Left lung (tissue), 4 donors: ENCODE measurements at regions not wholly inside any gene's neighbourhood (a gene's known extent, or its start where the extent isn't known, plus 50 kb on each side); places are given as distances from the start of the nearest gene placed in this dataset.

Experiments used
- ATAC-seq: fragments of 200-7000 bp; cut with Tn5 transposase; one replicate; pipeline ENCODE4 v1.9.1; 2020; ENCODE audit warnings: moderate library complexity
- DNase-seq, 4 donors: peaks; one replicate each; pipeline ENCODE4 v3.0.0-alpha.2; 2013 to 2020
- H3K27ac ChIP-seq, 2 donors: fragments of 200-600 bp; sonication (generic) in 1 of 2; one replicate each; pipeline versions ENCODE4 v1.5.0 to v1.8.0; 2020 to 2021
- H3K27me3 ChIP-seq, 2 donors: fragments of 200-600 bp; sonication (generic) in 1 of 2; one replicate each; pipeline versions ENCODE4 v1.5.0 to v1.8.0; 2020 to 2021
- H3K36me3 ChIP-seq, 2 donors: fragments of 200-600 bp; sonication (generic) in 1 of 2; one replicate each; pipeline versions ENCODE4 v1.5.0 to v1.8.0; 2020 to 2021
- H3K4me1 ChIP-seq, 2 donors: fragments of 200-600 bp; one replicate each; pipeline ENCODE4 v1.8.0; 2021
- H3K4me3 ChIP-seq, 2 donors: fragments of 200-600 bp; sonication (generic) in 1 of 2; one replicate each; pipeline versions ENCODE4 v1.5.0 to v1.8.0; 2020 to 2021; ENCODE audit warnings: mild to moderate bottlenecking in 1 of 2
- H3K9me3 ChIP-seq, 2 donors: fragments of 200-600 bp; sonication (generic) in 1 of 2; one replicate each; pipeline versions ENCODE4 v1.5.0 to v1.8.0; 2020 to 2021
- intact Hi-C, 2 donors: fragments of 100-400 bp; cut with DNase I; formaldehyde crosslinking; loops; one replicate each; pipeline versions ENCODE4 v1.11.2 to v1.14.2; 2022
- TF ChIP-seq, protein P1 (sequence below), 2 donors: fragments of 200-600 bp; sonication (generic) in 1 of 2; IDR thresholded peaks; one replicate each; pipeline versions ENCODE4 v1.5.0 to v1.8.0; 2021; ENCODE audit warnings: antibody characterized with exemption in 2 of 2
- donor health status: DM: no; HTN: yes; CAD: no.
- donor health status: DM: no; HTN: no; CAD: no.

DNA sequence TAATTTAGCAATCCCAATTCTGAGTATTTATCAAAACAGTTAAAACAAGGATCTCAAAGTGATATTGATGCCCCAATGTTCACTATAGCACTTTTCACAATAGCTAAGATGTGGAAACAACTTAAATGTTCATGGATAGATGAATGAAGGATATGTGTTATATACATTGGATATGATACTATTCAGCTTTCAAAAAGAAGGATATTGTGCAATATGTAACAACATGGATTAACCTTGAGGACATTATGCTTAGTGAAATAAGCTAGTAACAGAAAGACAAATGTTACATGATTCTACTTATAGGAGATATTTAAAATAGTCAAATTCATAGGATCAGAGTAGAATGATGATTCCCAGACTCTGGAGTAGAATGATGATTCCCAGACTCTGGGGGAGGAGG, 78.0 kb downstream of the INSIG2 start:
- no peaks in the 10 kb centered on the region for H3K4me1 ChIP-seq
- intact Hi-C loops: no loop called here
- no peak for DNase-seq
- H3K27me3 ChIP-seq: no peaks in the 10 kb centered on the region
- no peak overlapping the region for H3K27ac ChIP-seq
- H3K36me3 ChIP-seq: no peaks in the 10 kb centered on the region
- peaks cover 0 to 3% of the 10 kb centered on the region in 2 donors for H3K9me3 ChIP-seq
- TF ChIP-seq, protein P1, sequence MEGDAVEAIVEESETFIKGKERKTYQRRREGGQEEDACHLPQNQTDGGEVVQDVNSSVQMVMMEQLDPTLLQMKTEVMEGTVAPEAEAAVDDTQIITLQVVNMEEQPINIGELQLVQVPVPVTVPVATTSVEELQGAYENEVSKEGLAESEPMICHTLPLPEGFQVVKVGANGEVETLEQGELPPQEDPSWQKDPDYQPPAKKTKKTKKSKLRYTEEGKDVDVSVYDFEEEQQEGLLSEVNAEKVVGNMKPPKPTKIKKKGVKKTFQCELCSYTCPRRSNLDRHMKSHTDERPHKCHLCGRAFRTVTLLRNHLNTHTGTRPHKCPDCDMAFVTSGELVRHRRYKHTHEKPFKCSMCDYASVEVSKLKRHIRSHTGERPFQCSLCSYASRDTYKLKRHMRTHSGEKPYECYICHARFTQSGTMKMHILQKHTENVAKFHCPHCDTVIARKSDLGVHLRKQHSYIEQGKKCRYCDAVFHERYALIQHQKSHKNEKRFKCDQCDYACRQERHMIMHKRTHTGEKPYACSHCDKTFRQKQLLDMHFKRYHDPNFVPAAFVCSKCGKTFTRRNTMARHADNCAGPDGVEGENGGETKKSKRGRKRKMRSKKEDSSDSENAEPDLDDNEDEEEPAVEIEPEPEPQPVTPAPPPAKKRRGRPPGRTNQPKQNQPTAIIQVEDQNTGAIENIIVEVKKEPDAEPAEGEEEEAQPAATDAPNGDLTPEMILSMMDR (IDR thresholded peaks at IDR 0.05): no peak
- H3K4me3 ChIP-seq: no peak overlapping the region
- ATAC-seq: no peak

DNA sequence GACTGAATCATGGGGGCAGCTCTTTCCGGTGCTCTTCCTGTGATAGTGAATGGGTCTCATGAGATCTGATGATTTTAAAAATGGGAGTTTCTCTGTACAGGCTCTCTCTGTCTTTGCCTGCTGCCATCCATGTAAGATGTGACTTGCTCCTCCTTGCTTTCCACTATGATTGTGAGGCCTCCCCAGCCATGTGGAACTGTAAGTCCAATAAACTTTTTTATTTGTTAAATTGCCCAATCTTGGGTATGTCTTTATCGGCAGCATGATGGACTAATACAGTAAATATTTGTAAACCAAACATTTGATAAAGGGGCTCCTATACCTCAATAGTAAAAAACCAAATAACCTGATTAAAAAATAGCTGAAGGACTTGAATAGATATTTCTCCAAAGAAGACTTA, 77.3 kb downstream of the INSIG2 start:
- H3K4me1 ChIP-seq: no peaks in the 10 kb centered on the region
- ATAC-seq (no peak), DNase-seq (no peak)
- no peaks in the 10 kb centered on the region for H3K27me3 ChIP-seq
- H3K9me3 ChIP-seq: peaks cover 0 to 3% of the 10 kb centered on the region in 2 donors
- no peaks in the 10 kb centered on the region for H3K36me3 ChIP-seq
- no peak overlapping the region for H3K27ac ChIP-seq
- no peak overlapping the region for H3K4me3 ChIP-seq
- TF ChIP-seq, protein P1 (IDR thresholded peaks at IDR 0.05): no peak
- intact Hi-C loops: no loop called here
